ENCODE measurements at regions not wholly inside any gene's neighbourhood (a gene's known extent, or its start where the extent isn't known, plus 50 kb on each side); places are given as distances from the start of the nearest gene placed in this dataset.
"Not testable (repeated sequence)": the region's sequence is repeated elsewhere in the genome, so short reads cannot be mapped to it uniquely, and the experiment has no call there.

DNA sequence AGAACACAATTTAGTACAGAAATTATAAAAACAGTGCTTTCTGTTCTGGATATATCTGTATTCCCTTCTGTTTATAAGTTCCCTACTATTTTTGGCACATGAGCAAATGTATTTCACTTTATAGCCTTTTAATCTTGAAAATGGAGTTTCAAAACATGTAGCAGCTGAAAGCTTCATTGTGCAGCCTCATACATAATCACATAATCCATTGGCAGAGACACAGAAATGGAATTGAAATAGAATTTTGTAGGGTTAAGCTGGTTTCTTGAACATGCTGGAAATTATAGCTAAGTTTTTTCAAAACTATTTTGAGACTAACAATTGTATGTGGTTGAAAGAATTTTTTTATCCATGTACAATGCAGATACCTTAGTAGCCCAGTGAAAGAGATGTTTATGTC, 614.3 kb upstream of the MDGA2 start:
- H3K9me3 ChIP-seq (ENCODE audit: control extremely low read depth in 1 of 3, control insufficient read depth in 2 of 3, insufficient read depth in 1 of 3, low read length in 2 of 3): no peaks in the 10 kb centered on the region
- no peak overlapping the region for H3K27ac ChIP-seq (ENCODE audit: low read length in 2 of 2)
- ATAC-seq (ENCODE audit: low read depth) (no peak), DNase-seq (no peak)
- H3K4me3 Mint-ChIP-seq: no peak overlapping the region
- no peak overlapping the region for H3K9ac ChIP-seq (ENCODE audit: low read length)
- H3K4me1 ChIP-seq (ENCODE audit: control insufficient read depth in 2 of 2, insufficient read depth in 2 of 2, low read length in 2 of 2): no peaks in the 10 kb centered on the region
- TF ChIP-seq EZH2 (IDR thresholded peaks at IDR 0.05; ENCODE audit: borderline replicate concordance, insufficient read depth, low read depth, low read length, poor library complexity, severe bottlenecking): no peak
- TF ChIP-seq, protein P1, sequence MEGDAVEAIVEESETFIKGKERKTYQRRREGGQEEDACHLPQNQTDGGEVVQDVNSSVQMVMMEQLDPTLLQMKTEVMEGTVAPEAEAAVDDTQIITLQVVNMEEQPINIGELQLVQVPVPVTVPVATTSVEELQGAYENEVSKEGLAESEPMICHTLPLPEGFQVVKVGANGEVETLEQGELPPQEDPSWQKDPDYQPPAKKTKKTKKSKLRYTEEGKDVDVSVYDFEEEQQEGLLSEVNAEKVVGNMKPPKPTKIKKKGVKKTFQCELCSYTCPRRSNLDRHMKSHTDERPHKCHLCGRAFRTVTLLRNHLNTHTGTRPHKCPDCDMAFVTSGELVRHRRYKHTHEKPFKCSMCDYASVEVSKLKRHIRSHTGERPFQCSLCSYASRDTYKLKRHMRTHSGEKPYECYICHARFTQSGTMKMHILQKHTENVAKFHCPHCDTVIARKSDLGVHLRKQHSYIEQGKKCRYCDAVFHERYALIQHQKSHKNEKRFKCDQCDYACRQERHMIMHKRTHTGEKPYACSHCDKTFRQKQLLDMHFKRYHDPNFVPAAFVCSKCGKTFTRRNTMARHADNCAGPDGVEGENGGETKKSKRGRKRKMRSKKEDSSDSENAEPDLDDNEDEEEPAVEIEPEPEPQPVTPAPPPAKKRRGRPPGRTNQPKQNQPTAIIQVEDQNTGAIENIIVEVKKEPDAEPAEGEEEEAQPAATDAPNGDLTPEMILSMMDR (IDR thresholded peaks at IDR 0.05): no peak
- no peaks in the 10 kb centered on the region for H3K27me3 Mint-ChIP-seq
- no peaks in the 10 kb centered on the region for H3K36me3 ChIP-seq (replicated peaks in 1 of 2; ENCODE audit: control extremely low read depth in 1 of 2, control insufficient read depth in 1 of 2, extremely low read depth in 1 of 2, insufficient read depth in 2 of 2, low read length in 1 of 2)
- no peak overlapping the region for H3K4me3 ChIP-seq (ENCODE audit: control extremely low read depth in 1 of 5, extremely low read depth in 1 of 5, insufficient read depth in 1 of 5, low read depth in 2 of 5, low read length in 4 of 5)
- H3K4me2 ChIP-seq (replicated peaks; ENCODE audit: low read depth, low read length, poor library complexity, severe bottlenecking): no peak overlapping the region
- CTCF ChIA-PET: no interaction called here
- POLR2A ChIA-PET: no interaction called here
- H4K20me1 ChIP-seq (ENCODE audit: control insufficient read depth, insufficient read depth, low read length, poor library complexity, severe bottlenecking): no peaks in the 10 kb centered on the region
- no peak overlapping the region for H3K27ac Mint-ChIP-seq
- no peaks in the 10 kb centered on the region for H3K27me3 ChIP-seq (replicated peaks in 1 of 4; ENCODE audit: control extremely low read depth in 1 of 4, control insufficient read depth in 3 of 4, insufficient read depth in 4 of 4, low read length in 3 of 4)
- H3K4me1 Mint-ChIP-seq: no peaks in the 10 kb centered on the region
- no peaks in the 10 kb centered on the region for H3K9me3 Mint-ChIP-seq (ENCODE audit: insufficient read depth)
- no peaks in the 10 kb centered on the region for H3K79me2 ChIP-seq (ENCODE audit: control insufficient read depth, insufficient read depth, low read length)
- intact Hi-C loops (cut with micrococcal nuclease): no loop called here
- H2AFZ ChIP-seq (ENCODE audit: insufficient read depth, low read depth, low read length, poor library complexity, severe bottlenecking): no peak overlapping the region

DNA sequence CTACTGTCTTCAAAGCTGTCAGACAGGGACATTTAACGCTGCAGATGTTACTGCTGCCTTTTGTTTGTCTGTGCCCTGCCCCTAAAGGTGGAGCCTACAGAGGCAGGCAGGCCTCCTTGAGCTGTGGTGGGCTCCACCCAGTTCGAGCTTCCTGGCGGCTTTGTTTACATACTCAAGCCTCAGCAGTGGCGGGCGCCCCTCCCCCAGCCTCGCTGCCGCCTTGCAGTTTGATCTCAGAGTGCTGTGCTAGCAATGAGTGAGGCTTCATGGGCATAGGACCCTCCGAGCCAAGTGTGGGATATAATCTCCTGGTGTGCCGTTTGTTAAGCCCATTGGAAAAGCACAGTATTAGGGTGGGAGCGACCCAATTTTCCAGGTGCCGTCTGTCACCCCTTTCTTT, 609.8 kb upstream of the MDGA2 start:
- DNase-seq; H3K9ac ChIP-seq (ENCODE audit: low read length); H3K36me3 ChIP-seq (replicated peaks in 1 of 2; ENCODE audit: control extremely low read depth in 1 of 2, control insufficient read depth in 1 of 2, extremely low read depth in 1 of 2, insufficient read depth in 2 of 2, low read length in 1 of 2); H3K4me3 ChIP-seq (ENCODE audit: control extremely low read depth in 1 of 5, extremely low read depth in 1 of 5, insufficient read depth in 1 of 5, low read depth in 2 of 5, low read length in 4 of 5); H2AFZ ChIP-seq (ENCODE audit: insufficient read depth, low read depth, low read length, poor library complexity, severe bottlenecking); H3K27ac Mint-ChIP-seq; H3K4me3 Mint-ChIP-seq; POLR2A ChIA-PET; H3K79me2 ChIP-seq (ENCODE audit: control insufficient read depth, insufficient read depth, low read length); ATAC-seq (ENCODE audit: low read depth); H3K4me2 ChIP-seq (replicated peaks; ENCODE audit: low read depth, low read length, poor library complexity, severe bottlenecking); CTCF ChIA-PET; H3K27me3 ChIP-seq (replicated peaks in 1 of 4; ENCODE audit: control extremely low read depth in 1 of 4, control insufficient read depth in 3 of 4, insufficient read depth in 4 of 4, low read length in 3 of 4); H3K4me1 Mint-ChIP-seq; H3K27ac ChIP-seq (ENCODE audit: low read length in 2 of 2); H4K20me1 ChIP-seq (ENCODE audit: control insufficient read depth, insufficient read depth, low read length, poor library complexity, severe bottlenecking); H3K4me1 ChIP-seq (ENCODE audit: control insufficient read depth in 2 of 2, insufficient read depth in 2 of 2, low read length in 2 of 2); H3K27me3 Mint-ChIP-seq; H3K9me3 ChIP-seq (ENCODE audit: control extremely low read depth in 1 of 3, control insufficient read depth in 2 of 3, insufficient read depth in 1 of 3, low read length in 2 of 3); H3K9me3 Mint-ChIP-seq (ENCODE audit: insufficient read depth); intact Hi-C loops (cut with micrococcal nuclease): not testable (repeated sequence)
- WGBS (ENCODE audit: insufficient coverage): 94% methylated on average over 3 of the region's 11 CpGs
